Lung (tissue), 11 donors: ENCODE measurements at regions not wholly inside any gene's neighbourhood (a gene's known extent, or its start where the extent isn't known, plus 50 kb on each side); places are given as distances from the start of the nearest gene placed in this dataset.
A peak's percentile ranks its signal among the peaks of the same experiment; 100 is the strongest.

Experiments
- ATAC-seq: fragments of 200-7000 bp; cut with Tn5 transposase; one replicate; pipeline ENCODE4 v1.9.1; 2020; ENCODE audit warnings: moderate number of reproducible peaks; ENCODE audit not compliant: insufficient read depth, low FRiP score
- DNase-seq, 3 donors: peaks; one replicate each; pipeline ENCODE4 v3.0.0-alpha.2; 2013 to 2017
- H3K27ac ChIP-seq, 2 donors: one replicate each; pipeline ENCODE4 v1.5.1; 2013; ENCODE audit warnings: mild to moderate bottlenecking in 2 of 2, moderate library complexity in 2 of 2, control low read depth in 1 of 2, inconsistent platforms in 1 of 2, low read depth in 1 of 2, low read length in 1 of 2
- H3K27me3 ChIP-seq, 3 donors: one replicate each; pipeline ENCODE4 v1.5.1; 2013; ENCODE audit warnings: low read length in 2 of 3; ENCODE audit not compliant: control insufficient read depth in 3 of 3, insufficient read depth in 3 of 3
- H3K36me3 ChIP-seq, 4 donors: one replicate each; pipeline ENCODE4 v1.5.1; 2013; ENCODE audit warnings: low read length in 4 of 4, mild to moderate bottlenecking in 1 of 4, moderate library complexity in 1 of 4; ENCODE audit not compliant: control insufficient read depth in 4 of 4, insufficient read depth in 4 of 4
- H3K4me1 ChIP-seq, 5 donors: one replicate each; pipeline ENCODE4 v1.5.1; 2013; ENCODE audit warnings: low read length in 5 of 5, mild to moderate bottlenecking in 2 of 5, moderate library complexity in 1 of 5; ENCODE audit not compliant: control insufficient read depth in 5 of 5, insufficient read depth in 5 of 5
- H3K4me3 ChIP-seq: one replicate; pipeline ENCODE4 v1.5.1; 2013; ENCODE audit warnings: mild to moderate bottlenecking, control low read depth, moderate library complexity
- H3K9ac ChIP-seq, 2 donors: one replicate each; pipeline ENCODE4 v1.5.1; 2013; ENCODE audit warnings: low read length in 2 of 2, control low read depth in 1 of 2; ENCODE audit not compliant: insufficient read depth in 1 of 2
- H3K9me3 ChIP-seq, 4 donors: one replicate each; pipeline ENCODE4 v1.5.1; 2013; ENCODE audit warnings: low read length in 3 of 4, mild to moderate bottlenecking in 1 of 4, moderate library complexity in 1 of 4; ENCODE audit not compliant: control insufficient read depth in 4 of 4, insufficient read depth in 3 of 4
- WGBS, 2 donors: extraction: QIAGEN DNeasy Blood & Tissue Kit; methylation state at CpG; one replicate each; pipeline ENCODE4 v1.1.7; 2013; 5-methylcytosine and 5-hydroxymethylcytosine counted together
- TF ChIP-seq, protein P1 (sequence below): IDR thresholded peaks from 2 replicates; pipeline ENCODE4 v1.5.1; 2012; ENCODE audit warnings: mild to moderate bottlenecking; ENCODE audit errors: control extremely low read depth, extremely low read depth
- donor health status: control.
- donor health status: control.
- donor health status: Bipolar disorder and iron deficiency.
- donor health status: healthy.
- donor health status: DM: yes; HTN: yes; CAD: no.

DNA sequence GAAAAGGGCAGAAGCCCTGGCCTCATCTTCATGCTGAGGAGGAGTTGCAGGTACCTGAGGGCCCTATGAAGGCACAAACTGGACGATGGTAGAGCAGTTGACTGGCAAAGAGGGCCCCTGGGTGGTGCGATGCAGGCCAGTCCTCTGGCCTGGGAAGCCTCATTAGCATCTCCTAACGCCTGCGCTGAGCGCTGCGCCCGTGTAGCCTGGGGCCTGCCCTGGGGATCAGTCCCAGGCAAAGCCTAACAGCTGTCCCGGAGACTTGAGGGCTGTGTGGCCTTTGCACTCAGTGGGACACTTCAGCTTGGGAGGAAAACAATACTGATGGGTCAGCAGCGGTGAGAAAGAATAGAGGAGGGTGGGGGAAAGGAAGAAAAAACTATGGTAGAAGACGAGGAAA is 187.7 kb downstream of the RAP2A start:
- TF ChIP-seq, protein P1, sequence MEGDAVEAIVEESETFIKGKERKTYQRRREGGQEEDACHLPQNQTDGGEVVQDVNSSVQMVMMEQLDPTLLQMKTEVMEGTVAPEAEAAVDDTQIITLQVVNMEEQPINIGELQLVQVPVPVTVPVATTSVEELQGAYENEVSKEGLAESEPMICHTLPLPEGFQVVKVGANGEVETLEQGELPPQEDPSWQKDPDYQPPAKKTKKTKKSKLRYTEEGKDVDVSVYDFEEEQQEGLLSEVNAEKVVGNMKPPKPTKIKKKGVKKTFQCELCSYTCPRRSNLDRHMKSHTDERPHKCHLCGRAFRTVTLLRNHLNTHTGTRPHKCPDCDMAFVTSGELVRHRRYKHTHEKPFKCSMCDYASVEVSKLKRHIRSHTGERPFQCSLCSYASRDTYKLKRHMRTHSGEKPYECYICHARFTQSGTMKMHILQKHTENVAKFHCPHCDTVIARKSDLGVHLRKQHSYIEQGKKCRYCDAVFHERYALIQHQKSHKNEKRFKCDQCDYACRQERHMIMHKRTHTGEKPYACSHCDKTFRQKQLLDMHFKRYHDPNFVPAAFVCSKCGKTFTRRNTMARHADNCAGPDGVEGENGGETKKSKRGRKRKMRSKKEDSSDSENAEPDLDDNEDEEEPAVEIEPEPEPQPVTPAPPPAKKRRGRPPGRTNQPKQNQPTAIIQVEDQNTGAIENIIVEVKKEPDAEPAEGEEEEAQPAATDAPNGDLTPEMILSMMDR, result no peak
- H3K36me3 ChIP-seq, result no peaks in the 10 kb centered on the region
- WGBS, 2 donors, result 55 to 60% methylated on average over 10 of the region's 10 CpGs
- H3K9ac ChIP-seq, result no peak overlapping the region
- no peak overlapping the region for H3K27ac ChIP-seq
- H3K4me1 ChIP-seq, result no peaks in the 10 kb centered on the region
- no peaks in the 10 kb centered on the region for H3K9me3 ChIP-seq
- no peak overlapping the region for H3K4me3 ChIP-seq
- peaks cover 0 to 3% (median 0%) of the 10 kb centered on the region in 3 donors for H3K27me3 ChIP-seq
- no peak for DNase-seq
- no peak for ATAC-seq

DNA sequence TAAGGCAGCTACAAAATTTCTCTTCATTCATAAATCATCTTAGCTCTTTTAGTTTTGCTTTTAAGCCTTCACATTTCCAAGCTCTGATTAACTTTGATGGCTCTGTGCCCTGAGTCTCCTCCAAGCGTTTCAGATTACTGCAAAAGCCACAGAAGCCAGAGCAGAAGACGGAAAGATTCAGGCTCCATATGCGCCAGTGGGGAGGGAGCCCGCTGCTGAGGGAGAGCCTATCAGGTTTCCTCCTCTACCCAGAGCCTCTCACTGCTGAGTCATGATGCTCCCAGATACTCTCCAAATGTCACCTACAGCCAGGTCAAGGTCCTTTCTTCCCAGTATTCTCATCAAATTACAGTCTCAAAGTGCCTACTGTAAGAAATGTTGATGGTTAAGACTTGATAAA is 193.6 kb downstream of the RAP2A start:
- ATAC-seq, result peak; percentile 28
- 53 to 65% methylated on average over 4 of the region's 4 CpGs for WGBS, 2 donors
- no peaks in the 10 kb centered on the region for H3K36me3 ChIP-seq
- H3K27me3 ChIP-seq, result no peaks in the 10 kb centered on the region
- H3K4me3 ChIP-seq, result no peak overlapping the region
- no peak overlapping the region for H3K27ac ChIP-seq
- DNase-seq, result peak; percentile 74 to 96 (median 88)
- TF ChIP-seq, protein P1, result no peak
- no peak overlapping the region for H3K9ac ChIP-seq
- H3K4me1 ChIP-seq, result peaks cover 0 to 4% (median 0%) of the 10 kb centered on the region in 5 donors
- peaks cover 0 to 8% (median 0%) of the 10 kb centered on the region in 4 donors for H3K9me3 ChIP-seq

DNA sequence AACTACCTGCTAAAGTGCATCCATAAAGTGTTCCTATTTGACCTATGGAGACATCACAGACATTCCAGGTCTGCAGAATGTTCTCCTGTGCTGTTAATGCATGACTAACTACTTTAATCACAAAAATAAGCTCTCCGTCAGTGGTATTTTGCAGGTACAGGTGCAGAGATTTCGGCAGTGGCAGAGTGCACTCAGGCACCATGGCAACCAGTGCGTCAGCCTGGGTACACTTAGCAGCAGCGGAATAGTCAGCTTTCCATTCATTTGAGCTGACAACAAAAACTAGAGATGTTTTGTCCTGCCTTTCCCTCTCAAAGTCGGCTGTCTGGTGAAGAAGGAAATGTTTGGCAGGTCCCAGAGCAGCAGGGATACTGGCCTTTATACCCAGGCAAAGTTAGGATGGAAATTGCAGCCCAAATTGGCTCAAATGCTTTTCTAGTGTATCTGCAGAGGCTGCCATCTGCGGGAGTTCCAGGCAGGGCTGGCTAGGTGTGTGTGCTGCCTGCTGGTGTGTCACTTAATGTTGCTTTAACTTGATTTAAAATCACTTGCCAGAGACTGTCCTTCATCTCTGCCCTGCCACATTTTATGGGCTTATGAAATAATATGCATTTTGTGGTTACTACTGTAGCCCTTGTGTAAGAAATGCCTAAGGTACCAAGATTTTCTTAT is 195.8 kb downstream of the RAP2A start:
- 61 to 80% methylated on average over 6 of the region's 6 CpGs for WGBS, 2 donors
- peak; percentile 30 for ATAC-seq

More for the DNA sequence above, 195.8 kb downstream of the RAP2A start:
- H3K27me3 ChIP-seq, result no peaks in the 10 kb centered on the region
- H3K4me1 ChIP-seq, result peaks cover 0 to 4% (median 0%) of the 10 kb centered on the region in 5 donors
- peaks cover 0 to 8% (median 0%) of the 10 kb centered on the region in 4 donors for H3K9me3 ChIP-seq
- peak in 2 of 3 donors; percentile 40 to 48 for DNase-seq
- H3K27ac ChIP-seq, result no peak overlapping the region
- no peak overlapping the region for H3K4me3 ChIP-seq
- H3K9ac ChIP-seq, result no peak overlapping the region
- H3K36me3 ChIP-seq, result no peaks in the 10 kb centered on the region
- TF ChIP-seq, protein P1, result no peak
